HUES6 (cell line): ENCODE measurements at regions not wholly inside any gene's neighbourhood (a gene's known extent, or its start where the extent isn't known, plus 50 kb on each side); places are given as distances from the start of the nearest gene placed in this dataset.

Source experiments
- H3K27ac ChIP-seq: 2 replicates; pipeline ENCODE4 v1.7.0; 2013; ENCODE audit warnings: low read depth, mild to moderate bottlenecking, low read length, inconsistent platforms
- H3K27me3 ChIP-seq: 2 replicates; pipeline ENCODE4 v1.6.1; 2013; ENCODE audit warnings: low read length; ENCODE audit not compliant: control insufficient read depth, insufficient read depth
- H3K36me3 ChIP-seq: 2 replicates; pipeline ENCODE4 v1.6.1; 2013; ENCODE audit warnings: low read length; ENCODE audit not compliant: control insufficient read depth, insufficient read depth
- H3K4me1 ChIP-seq: 2 replicates; pipeline ENCODE4 v1.6.1; 2013; ENCODE audit warnings: low read length; ENCODE audit not compliant: control insufficient read depth, insufficient read depth
- H3K4me3 ChIP-seq: 2 replicates; pipeline ENCODE4 v1.5.1; 2013; ENCODE audit warnings: low read depth, low read length
- H3K9ac ChIP-seq: one replicate; pipeline ENCODE4 v1.6.1; 2013; ENCODE audit warnings: mild to moderate bottlenecking, low read length
- H3K9me3 ChIP-seq: 2 replicates; pipeline ENCODE4 v1.6.1; 2013; ENCODE audit warnings: low read depth, low read length; ENCODE audit not compliant: control insufficient read depth, insufficient read depth

GRCh38 chr2:66306483-66306882 lies 128.4 kb upstream of the MEIS1 start:
- no peaks in the 10 kb centered on the region for H3K27me3 ChIP-seq
- H3K36me3 ChIP-seq: no peaks in the 10 kb centered on the region
- H3K27ac ChIP-seq: no peak overlapping the region
- no peaks in the 10 kb centered on the region for H3K9me3 ChIP-seq
- H3K9ac ChIP-seq: no peak overlapping the region
- H3K4me1 ChIP-seq: no peaks in the 10 kb centered on the region
- no peak overlapping the region for H3K4me3 ChIP-seq

- Histone ChIP-seq H3K4me3 (no peak overlapping the region), H3K27me3 (no peaks in the 10 kb centered on the region), H3K9me3 (no peaks in the 10 kb centered on the region), H3K4me1 (no peaks in the 10 kb centered on the region), H3K27ac (no peak overlapping the region), H3K9ac (no peak overlapping the region), H3K36me3 (no peaks in the 10 kb centered on the region)
Observed at GRCh38 chr2:66305718-66306117, 129.2 kb upstream of the MEIS1 start.

- Histone ChIP-seq H3K9me3 (no peaks in the 10 kb centered on the region), H3K36me3 (no peaks in the 10 kb centered on the region), H3K4me1 (no peaks in the 10 kb centered on the region), H3K4me3 (no peak overlapping the region), H3K9ac (no peak overlapping the region), H3K27ac (no peak overlapping the region), H3K27me3 (no peaks in the 10 kb centered on the region)
Observed at GRCh38 chr2:66303471-66303870, 131.5 kb upstream of the MEIS1 start.

GRCh38 chr2:66301767-66302140 lies 133.2 kb upstream of the MEIS1 start:
- Histone ChIP-seq H3K4me1 (no peaks in the 10 kb centered on the region), H3K4me3 (no peak overlapping the region), H3K27ac (no peak overlapping the region), H3K36me3 (no peaks in the 10 kb centered on the region), H3K9ac (no peak overlapping the region), H3K27me3 (no peaks in the 10 kb centered on the region), H3K9me3 (no peaks in the 10 kb centered on the region)

GRCh38 chr2:66301022-66301766 lies 133.7 kb upstream of the MEIS1 start:
- Histone ChIP-seq H3K27me3 (no peaks in the 10 kb centered on the region), H3K9me3 (no peaks in the 10 kb centered on the region), H3K36me3 (no peaks in the 10 kb centered on the region), H3K9ac (no peak overlapping the region), H3K4me3 (no peak overlapping the region), H3K4me1 (no peaks in the 10 kb centered on the region), H3K27ac (no peak overlapping the region)

- H3K9me3 ChIP-seq: no peaks in the 10 kb centered on the region
- H3K27ac ChIP-seq: no peak overlapping the region
- no peak overlapping the region for H3K9ac ChIP-seq
- no peaks in the 10 kb centered on the region for H3K27me3 ChIP-seq
- H3K4me1 ChIP-seq: no peaks in the 10 kb centered on the region
- H3K4me3 ChIP-seq: no peak overlapping the region
- H3K36me3 ChIP-seq: no peaks in the 10 kb centered on the region
Observed at GRCh38 chr2:66283787-66284186, 151.1 kb upstream of the MEIS1 start.

- Histone ChIP-seq H3K4me3 (no peak overlapping the region), H3K36me3 (no peaks in the 10 kb centered on the region), H3K9me3 (no peaks in the 10 kb centered on the region), H3K27ac (no peak overlapping the region), H3K27me3 (no peaks in the 10 kb centered on the region), H3K4me1 (no peaks in the 10 kb centered on the region), H3K9ac (no peak overlapping the region)
Observed at GRCh38 chr2:66281980-66282379, 152.9 kb upstream of the MEIS1 start.

- H3K9ac ChIP-seq: no peak overlapping the region
- no peaks in the 10 kb centered on the region for H3K36me3 ChIP-seq
Observed at GRCh38 chr2:66279024-66279423, 155.9 kb upstream of the MEIS1 start.

GRCh38 chr2:66275984-66276383 lies 158.9 kb upstream of the MEIS1 start:
- Histone ChIP-seq H3K36me3 (no peaks in the 10 kb centered on the region), H3K27ac (no peak overlapping the region), H3K9me3 (no peaks in the 10 kb centered on the region), H3K9ac (no peak overlapping the region), H3K27me3 (no peaks in the 10 kb centered on the region), H3K4me1 (peaks cover 8% of the 10 kb centered on the region; the same call in 1 of the 2 replicates), H3K4me3 (no peak overlapping the region)

More at GRCh38 chr2:66279024-66279423, 155.9 kb upstream of the MEIS1 start:
- Histone ChIP-seq H3K9me3 (no peaks in the 10 kb centered on the region), H3K27me3 (no peaks in the 10 kb centered on the region), H3K27ac (no peak overlapping the region), H3K4me3 (no peak overlapping the region), H3K4me1 (no peaks in the 10 kb centered on the region)

GRCh38 chr2:66273933-66274490 lies 160.9 kb upstream of the MEIS1 start:
- H3K27me3 ChIP-seq: no peaks in the 10 kb centered on the region
- H3K9me3 ChIP-seq: no peaks in the 10 kb centered on the region

GRCh38 chr2:66272751-66273150 lies 162.2 kb upstream of the MEIS1 start:
- H3K4me1 ChIP-seq: peaks cover 16% of the 10 kb centered on the region
- H3K36me3 ChIP-seq: no peaks in the 10 kb centered on the region
- no peak overlapping the region for H3K9ac ChIP-seq
- H3K27me3 ChIP-seq: no peaks in the 10 kb centered on the region
- no peak overlapping the region for H3K27ac ChIP-seq
- no peak overlapping the region for H3K4me3 ChIP-seq
- H3K9me3 ChIP-seq: no peaks in the 10 kb centered on the region

More at GRCh38 chr2:66273933-66274490, 160.9 kb upstream of the MEIS1 start:
- Histone ChIP-seq H3K4me1 (peaks cover 16% of the 10 kb centered on the region), H3K36me3 (no peaks in the 10 kb centered on the region), H3K9ac (no peak overlapping the region), H3K4me3 (no peak overlapping the region), H3K27ac (no peak overlapping the region)
